H1 (cell line): ENCODE measurements at regions not wholly inside any gene's neighbourhood (a gene's known extent, or its start where the extent isn't known, plus 50 kb on each side); places are given as distances from the start of the nearest gene placed in this dataset.

ENCODE experiments used
- ATF3 ChIP-seq: IDR thresholded peaks from 2 replicates; pipeline ENCODE4 v1.6.1; 2011; ENCODE audit warnings: low read depth, mild to moderate bottlenecking, low read length; ENCODE audit not compliant: insufficient read depth
- BCL11A ChIP-seq, 2 experiments: IDR thresholded peaks; one replicate each; pipeline ENCODE4 v1.6.1; 2011; ENCODE audit warnings: low read depth in 2 of 2, low read length in 2 of 2, mild to moderate bottlenecking in 2 of 2
- BRCA1 ChIP-seq: IDR thresholded peaks from 2 replicates; pipeline ENCODE4 v1.6.1; 2012; ENCODE audit warnings: low read depth, low read length, improper control_type of control experiment
- CREB1 ChIP-seq: IDR thresholded peaks from 2 replicates; pipeline ENCODE4 v1.6.1; 2012; ENCODE audit warnings: inconsistent platforms
- CTCF ChIP-seq, 3 experiments: IDR thresholded peaks; 1 replicate in 2 of 3; 2 replicates in 1 of 3; pipeline versions ENCODE4 v1.5.1 to v1.6.1; 2011; ENCODE audit warnings: low read length in 3 of 3, mild to moderate bottlenecking in 3 of 3, inconsistent platforms in 2 of 3, low read depth in 1 of 3, moderate library complexity in 1 of 3; ENCODE audit not compliant: insufficient read depth in 1 of 3; ENCODE audit errors: control extremely low read depth in 1 of 3
- GTF2F1 ChIP-seq: IDR thresholded peaks from 2 replicates; pipeline ENCODE4 v1.6.1; 2012; ENCODE audit warnings: low read depth, low read length, improper control_type of control experiment, borderline replicate concordance
- JUN ChIP-seq: IDR thresholded peaks from 2 replicates; pipeline ENCODE4 v1.6.1; 2011; ENCODE audit warnings: low read depth, mild to moderate bottlenecking, improper control_type of control experiment, low read length
- JUND ChIP-seq: IDR thresholded peaks from 2 replicates; pipeline ENCODE4 v1.6.1; 2011; ENCODE audit warnings: mild to moderate bottlenecking, improper control_type of control experiment, low read length
- POLR2A ChIP-seq, 2 experiments: IDR thresholded peaks; 1 replicate in 1 of 2; 2 replicates in 1 of 2; pipeline ENCODE4 v1.6.1; 2011; ENCODE audit warnings: low read depth in 2 of 2, low read length in 2 of 2, mild to moderate bottlenecking in 2 of 2; ENCODE audit errors: control extremely low read depth in 1 of 2
- POLR2AphosphoS5 ChIP-seq: IDR thresholded peaks from 2 replicates; pipeline ENCODE4 v1.6.1; 2011; ENCODE audit warnings: low read depth, low read length
- RAD21 ChIP-seq, 2 experiments: IDR thresholded peaks in 1 of 2; conservative IDR thresholded peaks in 1 of 2; 2 replicates each; pipeline ENCODE4 v1.6.1; 2011; ENCODE audit warnings: low read depth in 2 of 2, low read length in 2 of 2, improper control_type of control experiment in 1 of 2, inconsistent platforms in 1 of 2, mild to moderate bottlenecking in 1 of 2, moderate library complexity in 1 of 2
- TAF1 ChIP-seq: IDR thresholded peaks from 2 replicates; pipeline ENCODE4 v1.6.1; 2011; ENCODE audit warnings: mild to moderate bottlenecking, low read depth, low read length

- no peak for TF ChIP-seq JUND
- TF ChIP-seq CTCF (IDR thresholded peaks at IDR 0.05; ENCODE audit: control extremely low read depth in 1 of 3, insufficient read depth in 1 of 3, low read depth in 1 of 3, low read length in 3 of 3): no peak
- no peak for TF ChIP-seq POLR2AphosphoS5
- no peak for TF ChIP-seq JUN
- TF ChIP-seq POLR2A (IDR thresholded peaks at IDR 0.05; ENCODE audit: control extremely low read depth in 1 of 2, low read depth in 2 of 2, low read length in 2 of 2): no peak
- TF ChIP-seq GTF2F1: no peak
- TF ChIP-seq CREB1: no peak
- TF ChIP-seq ATF3: no peak
- TF ChIP-seq BRCA1: no peak
- no peak for TF ChIP-seq BCL11A (IDR thresholded peaks at IDR 0.05; ENCODE audit: low read depth in 2 of 2, low read length in 2 of 2)
- no peak for TF ChIP-seq TAF1
- no peak for TF ChIP-seq RAD21 (IDR thresholded peaks at IDR 0.05 in 1 of 2, conservative IDR thresholded peaks at IDR 0.05 in 1 of 2; ENCODE audit: low read depth in 2 of 2, low read length in 2 of 2)
Measured at GRCh38 chr4:182978152-182978827, 61.1 kb upstream of the DCTD start.
